BJ (cell line): ENCODE measurements at regions not wholly inside any gene's neighbourhood (a gene's known extent, or its start where the extent isn't known, plus 50 kb on each side); places are given as distances from the start of the nearest gene placed in this dataset.

ENCODE experiments used
- CTCF ChIA-PET: fragments of 350-600 bp; formaldehyde crosslinking; extraction: SDS; loops from one replicate; lab custom pipeline; 2021; ENCODE audit warnings: antibody characterized with exemption, inconsistent platforms; lab: Yijun Ruan, JAX
- POLR2A ChIA-PET: fragments of 300-600 bp; sonication (Branson Sonifier 250); formaldehyde crosslinking; extraction: SDS; loops from one replicate; lab custom pipeline; 2021; ENCODE audit warnings: antibody characterized with exemption; lab: Charles Lee
- DNase-seq: peaks from one replicate; pipeline ENCODE4 v3.0.0-alpha.2; 2011; ENCODE audit warnings: low read depth
- H3K27me3 ChIP-seq: 2 replicates; pipeline ENCODE4 v1.6.0; 2011; ENCODE audit warnings: low read length; ENCODE audit not compliant: control insufficient read depth, insufficient read depth
- H3K36me3 ChIP-seq: 2 replicates; pipeline ENCODE4 v1.5.1; 2011; ENCODE audit warnings: low read length; ENCODE audit not compliant: control insufficient read depth, insufficient read depth
- H3K4me3 ChIP-seq: 2 replicates; pipeline ENCODE4 v1.5.1; 2011; ENCODE audit warnings: low read depth, mild to moderate bottlenecking, control low read depth, low read length
- TF ChIP-seq, protein P1 (sequence below): IDR thresholded peaks from 2 replicates; pipeline ENCODE4 v1.5.1; 2011; ENCODE audit warnings: low read depth, mild to moderate bottlenecking, control low read depth, inconsistent platforms, low read length, moderate library complexity; ENCODE audit not compliant: insufficient read depth

- ChIA-PET POLR2A (no interaction called here), CTCF (interaction anchor here (0.7 kb wide), 1 partner anchor 77 kb away, joined by 3 read pairs; no protein-coding TSS in a partner anchor)
- Histone ChIP-seq H3K27me3 (no peaks in the 10 kb centered on the region), H3K36me3 (no peaks in the 10 kb centered on the region), H3K4me3 (no peak overlapping the region)
- no peak for DNase-seq
- TF ChIP-seq, protein P1, sequence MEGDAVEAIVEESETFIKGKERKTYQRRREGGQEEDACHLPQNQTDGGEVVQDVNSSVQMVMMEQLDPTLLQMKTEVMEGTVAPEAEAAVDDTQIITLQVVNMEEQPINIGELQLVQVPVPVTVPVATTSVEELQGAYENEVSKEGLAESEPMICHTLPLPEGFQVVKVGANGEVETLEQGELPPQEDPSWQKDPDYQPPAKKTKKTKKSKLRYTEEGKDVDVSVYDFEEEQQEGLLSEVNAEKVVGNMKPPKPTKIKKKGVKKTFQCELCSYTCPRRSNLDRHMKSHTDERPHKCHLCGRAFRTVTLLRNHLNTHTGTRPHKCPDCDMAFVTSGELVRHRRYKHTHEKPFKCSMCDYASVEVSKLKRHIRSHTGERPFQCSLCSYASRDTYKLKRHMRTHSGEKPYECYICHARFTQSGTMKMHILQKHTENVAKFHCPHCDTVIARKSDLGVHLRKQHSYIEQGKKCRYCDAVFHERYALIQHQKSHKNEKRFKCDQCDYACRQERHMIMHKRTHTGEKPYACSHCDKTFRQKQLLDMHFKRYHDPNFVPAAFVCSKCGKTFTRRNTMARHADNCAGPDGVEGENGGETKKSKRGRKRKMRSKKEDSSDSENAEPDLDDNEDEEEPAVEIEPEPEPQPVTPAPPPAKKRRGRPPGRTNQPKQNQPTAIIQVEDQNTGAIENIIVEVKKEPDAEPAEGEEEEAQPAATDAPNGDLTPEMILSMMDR = no peak
Measured at GRCh38 chr6:24997905-24998304, 62.1 kb upstream of the RIPOR2 start.

- Histone ChIP-seq H3K4me3 (no peak overlapping the region), H3K27me3 (no peaks in the 10 kb centered on the region), H3K36me3 (no peaks in the 10 kb centered on the region)
- ChIA-PET POLR2A (interaction anchor here (0.6 kb wide), 1 partner anchor 110 kb away, joined by 4 read pairs; no protein-coding TSS in a partner anchor), CTCF (interaction anchor here (1.5 to 3.4 kb wide), 3 partner anchors 11 to 92 kb away, joined by 3 to 27 read pairs (median 5); no protein-coding TSS in a partner anchor)
- DNase-seq = no peak
- TF ChIP-seq, protein P1 = no peak
Measured at GRCh38 chr6:25002326-25003091, 66.7 kb upstream of the RIPOR2 start.

DNA sequence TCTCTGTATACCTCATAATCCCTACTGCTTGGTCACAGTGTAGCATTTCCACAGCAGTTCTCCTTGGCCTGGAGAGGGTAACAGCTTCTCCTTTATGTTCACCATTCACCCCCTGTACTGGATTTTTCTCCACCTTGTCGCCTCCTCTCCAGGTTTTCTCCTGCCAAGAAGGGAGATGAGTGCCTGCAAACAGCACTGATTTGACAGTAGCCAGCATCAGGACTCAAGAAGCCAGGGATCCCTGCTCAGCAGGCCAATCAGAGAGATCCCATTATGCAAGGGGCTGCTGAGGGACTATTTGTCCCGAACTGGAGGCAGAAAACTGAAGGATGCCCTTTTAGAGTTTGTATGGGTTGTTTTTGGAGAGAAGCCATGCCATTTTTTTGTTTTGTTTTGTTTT is 68.6 kb upstream of the RIPOR2 start:
- POLR2A ChIA-PET = no interaction called here

GRCh38 chr6:25005010-25005409 is 69.2 kb upstream of the RIPOR2 start:
- H3K27me3 ChIP-seq = no peaks in the 10 kb centered on the region
- ChIA-PET POLR2A (no interaction called here), CTCF (interaction anchor here (0.9 to 2.3 kb wide), 4 partner anchors 13 to 149 kb away, joined by 3 to 17 read pairs (median 3); no protein-coding TSS in a partner anchor)

More for the DNA sequence above, 68.6 kb upstream of the RIPOR2 start:
- H3K4me3 ChIP-seq = no peak overlapping the region
- DNase-seq = no peak
- H3K36me3 ChIP-seq = no peaks in the 10 kb centered on the region
- TF ChIP-seq, protein P1 = no peak
- CTCF ChIA-PET = interaction anchor here (1.3 to 2.3 kb wide), 3 partner anchors 13 to 147 kb away, joined by 3 to 17 read pairs (median 3); no protein-coding TSS in a partner anchor
- H3K27me3 ChIP-seq = no peaks in the 10 kb centered on the region

DNA sequence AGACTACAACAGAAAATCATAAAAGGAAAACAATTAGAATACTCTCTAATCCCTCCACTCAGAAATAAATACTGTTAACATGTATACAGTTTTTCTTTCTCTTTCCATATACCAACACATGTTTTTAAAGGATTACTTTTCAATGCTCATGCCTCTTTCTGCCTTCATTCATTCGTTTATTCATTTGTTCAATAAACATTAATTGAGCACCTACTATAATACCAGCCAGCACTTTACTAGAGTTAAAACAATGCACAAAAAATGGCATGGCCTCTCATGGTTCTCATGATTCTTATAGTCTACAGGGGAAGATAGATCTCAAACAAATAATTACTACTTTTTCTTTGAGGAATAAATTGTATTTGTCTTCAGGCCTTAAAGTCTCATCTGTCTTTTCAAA is 70.3 kb upstream of the RIPOR2 start:
- Histone ChIP-seq H3K27me3 (no peaks in the 10 kb centered on the region), H3K36me3 (no peaks in the 10 kb centered on the region), H3K4me3 (no peak overlapping the region)
- TF ChIP-seq, protein P1 = no peak
- ChIA-PET CTCF (interaction anchor here (0.9 to 4.2 kb wide), 5 partner anchors 11 to 150 kb away, joined by 3 to 22 read pairs (median 5); no protein-coding TSS in a partner anchor), POLR2A (no interaction called here)
- DNase-seq = no peak

More at GRCh38 chr6:25005010-25005409, 69.2 kb upstream of the RIPOR2 start:
- Histone ChIP-seq H3K36me3 (no peaks in the 10 kb centered on the region), H3K4me3 (no peak overlapping the region)
- no peak for DNase-seq
- TF ChIP-seq, protein P1 = no peak
